Endothelial cell of umbilical vein (primary cell): ENCODE measurements at regions not wholly inside any gene's neighbourhood (a gene's known extent, or its start where the extent isn't known, plus 50 kb on each side); places are given as distances from the start of the nearest gene placed in this dataset.
"Not testable (repeated sequence)": the region's sequence is repeated elsewhere in the genome, so short reads cannot be mapped to it uniquely, and the experiment has no call there.

Source experiments
- CTCF ChIP-seq, 2 donors: IDR thresholded peaks; 1 replicate in 1 of 2; 2 replicates in 1 of 2; pipeline ENCODE4 v1.5.1; 2011; ENCODE audit warnings: low read length in 2 of 2, mild to moderate bottlenecking in 2 of 2, moderate library complexity in 2 of 2, control low read depth in 1 of 2, inconsistent platforms in 1 of 2, low read depth in 1 of 2; ENCODE audit not compliant: insufficient read depth in 1 of 2; ENCODE audit errors: extremely low read depth in 1 of 2
- EZH2 ChIP-seq: IDR thresholded peaks from 2 replicates; pipeline ENCODE4 v1.6.1; 2012; ENCODE audit warnings: borderline replicate concordance, low read depth, mild to moderate bottlenecking, moderate library complexity, low read length, inconsistent platforms; ENCODE audit not compliant: severe bottlenecking
- FOS ChIP-seq: IDR thresholded peaks from 2 replicates; pipeline ENCODE4 v1.6.1; 2011; ENCODE audit warnings: mild to moderate bottlenecking, low read length, moderate library complexity, borderline replicate concordance; ENCODE audit not compliant: insufficient read depth
- GATA2 ChIP-seq: IDR thresholded peaks from 2 replicates; pipeline ENCODE4 v1.7.0; 2011; ENCODE audit warnings: low read depth, mild to moderate bottlenecking, moderate library complexity, mixed read lengths, low read length; ENCODE audit not compliant: insufficient read length, insufficient read depth
- JUN ChIP-seq: IDR thresholded peaks from 2 replicates; pipeline ENCODE4 v1.6.1; 2011; ENCODE audit warnings: borderline replicate concordance, low read depth; ENCODE audit not compliant: insufficient read length, insufficient read depth
- MYC ChIP-seq: IDR thresholded peaks from one replicate; pipeline ENCODE4 v1.6.1; 2011; ENCODE audit warnings: mild to moderate bottlenecking, low read depth, low read length
- POLR2A ChIP-seq: IDR thresholded peaks from 2 replicates; pipeline ENCODE4 v1.6.1; 2012; ENCODE audit warnings: low read depth, mild to moderate bottlenecking, control low read depth, low read length
- POLR2AphosphoS5 ChIP-seq: IDR thresholded peaks from 2 replicates; pipeline ENCODE4 v1.6.1; 2012; ENCODE audit warnings: low read depth, mild to moderate bottlenecking, control low read depth, low read length, moderate library complexity; ENCODE audit not compliant: insufficient read depth
- TF ChIP-seq, protein P1 (sequence below): IDR thresholded peaks from 2 replicates; pipeline ENCODE4 v1.6.1; 2011; ENCODE audit not compliant: insufficient read depth, insufficient read length

DNA sequence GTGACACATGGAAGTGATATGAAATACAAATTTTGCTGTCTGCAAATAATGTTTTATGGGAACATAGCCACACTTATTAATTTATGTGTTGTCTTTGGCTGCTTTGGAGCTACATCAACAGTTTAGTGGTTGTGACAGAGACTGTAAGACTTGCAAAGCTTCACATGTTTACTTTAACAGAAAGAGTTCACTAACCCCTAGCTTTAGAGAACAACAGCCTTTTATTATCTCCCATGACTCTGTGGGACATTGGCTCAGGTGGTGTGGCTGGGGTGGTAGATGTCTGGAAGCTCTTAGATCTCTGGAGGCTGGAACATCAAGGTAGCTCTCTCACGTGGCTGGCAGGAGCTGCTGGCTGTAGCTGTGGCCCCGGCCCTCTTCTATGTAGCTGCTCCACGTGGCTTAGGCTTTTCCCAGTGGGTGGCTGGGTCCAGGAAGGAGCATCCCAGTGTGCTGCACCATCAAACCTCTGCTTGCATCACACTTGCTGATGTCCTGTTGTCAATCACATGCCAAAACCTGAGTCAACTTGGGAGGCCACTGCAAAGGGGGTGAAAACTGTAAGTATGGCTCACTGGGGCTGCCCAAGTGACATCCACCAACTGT lies 51.8 kb upstream of the MTLN start:
- TF ChIP-seq, protein P1, sequence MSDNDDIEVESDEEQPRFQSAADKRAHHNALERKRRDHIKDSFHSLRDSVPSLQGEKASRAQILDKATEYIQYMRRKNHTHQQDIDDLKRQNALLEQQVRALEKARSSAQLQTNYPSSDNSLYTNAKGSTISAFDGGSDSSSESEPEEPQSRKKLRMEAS = not testable (repeated sequence)
- TF ChIP-seq POLR2AphosphoS5; POLR2A; CTCF (IDR thresholded peaks at IDR 0.05; ENCODE audit: extremely low read depth in 1 of 2, insufficient read depth in 1 of 2, low read depth in 1 of 2, low read length in 2 of 2); EZH2; GATA2; JUN; MYC; FOS: not testable (repeated sequence)
